ENCODE measurements at regions not wholly inside any gene's neighbourhood (a gene's known extent, or its start where the extent isn't known, plus 50 kb on each side); places are given as distances from the start of the nearest gene placed in this dataset.

GRCh38 chr7:28361551-28361950 is 50.8 kb upstream of the CREB5 start:
- DNase-seq (ENCODE audit: low read depth, low spot score), result no peak

- DNase-seq (ENCODE audit: low read depth, low spot score), result no peak
Measured at GRCh38 chr7:28362182-28362581, 50.1 kb upstream of the CREB5 start.

Data from activated CD4-positive, CD25-positive, alpha-beta regulatory T cell treated with anti-CD3 and anti-CD28 coated beads, Interleukin-2, amount 50 U/mL, for 16 hours (primary cell).